Inflammatory macrophage treated with lipopolysaccharide for 4 hours (primary cell): ENCODE measurements at regions not wholly inside any gene's neighbourhood (a gene's known extent, or its start where the extent isn't known, plus 50 kb on each side); places are given as distances from the start of the nearest gene placed in this dataset.

ENCODE experiments used
- DNase-seq: peaks from one replicate; pipeline ENCODE4 v3.0.0-alpha.2; 2020

DNA sequence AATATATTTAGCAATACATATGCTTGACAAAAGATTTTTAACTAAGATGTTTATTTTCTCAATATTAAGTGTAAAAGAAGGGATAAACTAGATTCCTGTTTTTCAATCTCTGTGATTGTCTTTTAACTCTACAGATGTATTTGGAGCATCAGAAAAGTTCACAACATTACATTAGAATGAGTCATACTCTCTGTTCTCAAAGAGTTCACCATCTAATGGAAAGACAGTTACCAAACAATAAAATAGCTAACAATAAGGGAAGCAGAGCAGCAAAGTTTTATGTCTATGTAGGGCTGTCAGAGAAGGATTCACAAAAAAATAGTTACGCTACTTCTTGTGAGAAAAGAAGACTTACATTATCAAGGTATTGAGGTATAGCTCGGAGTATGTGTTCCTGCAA, 109.2 kb upstream of the MAP2 start:
- DNase-seq, result no peak

DNA sequence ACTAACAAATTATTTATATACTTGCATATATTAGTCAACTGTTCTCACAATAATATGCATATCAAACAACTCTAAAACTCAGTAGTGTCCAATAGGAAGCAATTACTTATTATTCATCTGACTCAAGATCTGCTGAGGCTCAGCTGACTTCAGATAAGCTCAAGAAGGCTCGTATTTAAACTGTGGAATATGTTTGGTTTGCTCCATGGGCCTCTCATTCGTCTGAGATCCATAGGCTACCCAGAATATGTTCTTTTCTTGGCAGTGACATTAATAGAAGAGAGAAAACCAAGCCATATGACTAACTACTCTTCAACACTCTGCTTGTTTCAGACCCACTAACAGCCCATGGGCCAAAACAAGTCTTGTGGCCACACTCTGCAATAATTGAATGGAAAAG, 107.7 kb upstream of the MAP2 start:
- no peak for DNase-seq

DNA sequence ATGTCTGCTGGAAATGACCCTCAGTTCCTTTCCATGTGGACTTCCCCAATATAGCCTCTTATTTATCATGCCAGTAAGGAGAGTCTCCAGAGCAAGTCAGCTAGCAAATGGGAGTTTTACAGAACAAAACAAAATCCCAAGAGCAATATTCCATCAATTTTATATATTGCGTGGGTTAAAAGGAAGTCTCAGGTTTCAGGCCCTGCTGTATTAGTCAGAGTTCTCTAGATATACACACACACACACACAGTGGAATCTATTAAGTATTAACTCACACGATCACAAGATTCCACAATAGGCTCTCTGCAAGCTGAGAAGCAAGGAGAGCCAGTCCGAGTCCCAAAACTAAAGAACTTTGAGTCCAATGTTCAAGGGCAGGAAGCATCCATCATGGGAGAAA, 102.8 kb upstream of the MAP2 start:
- no peak for DNase-seq

DNA sequence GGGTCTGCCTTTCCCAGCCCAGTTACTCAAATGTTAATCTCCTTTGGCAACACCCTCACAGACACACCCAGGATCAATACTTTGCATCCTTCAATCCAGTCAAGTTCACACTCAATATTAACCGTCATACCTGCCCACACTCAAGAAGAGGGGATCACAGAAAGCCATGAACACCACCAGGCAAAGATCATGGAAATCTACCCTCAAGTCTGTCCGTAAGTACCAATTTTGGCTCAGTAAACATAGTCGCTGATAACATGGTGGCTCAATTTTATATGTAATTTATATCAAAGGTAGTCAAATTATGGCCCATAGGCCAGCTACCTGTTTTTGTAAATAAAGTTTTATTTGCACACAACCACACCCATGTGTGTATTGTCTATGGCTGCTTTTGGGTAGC, 102.3 kb upstream of the MAP2 start:
- DNase-seq, result no peak

DNA sequence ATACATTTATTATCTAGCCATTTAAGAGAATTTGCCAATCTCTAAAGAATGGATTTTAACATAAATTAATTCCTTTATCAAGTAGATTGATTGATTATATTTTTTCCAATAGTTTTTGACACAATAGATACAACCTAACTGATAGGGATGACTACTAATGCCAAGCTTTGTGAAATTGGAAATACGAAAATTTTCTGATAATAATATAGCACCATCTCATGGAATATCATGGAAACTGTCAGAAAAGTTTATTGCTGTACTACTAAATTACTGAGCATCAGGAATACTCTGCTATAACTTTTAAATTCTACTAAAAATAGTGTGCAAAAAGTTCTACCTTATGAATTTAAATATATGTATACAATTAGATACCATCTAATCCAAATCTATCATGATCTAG, 101.8 kb upstream of the MAP2 start:
- no peak for DNase-seq

DNA sequence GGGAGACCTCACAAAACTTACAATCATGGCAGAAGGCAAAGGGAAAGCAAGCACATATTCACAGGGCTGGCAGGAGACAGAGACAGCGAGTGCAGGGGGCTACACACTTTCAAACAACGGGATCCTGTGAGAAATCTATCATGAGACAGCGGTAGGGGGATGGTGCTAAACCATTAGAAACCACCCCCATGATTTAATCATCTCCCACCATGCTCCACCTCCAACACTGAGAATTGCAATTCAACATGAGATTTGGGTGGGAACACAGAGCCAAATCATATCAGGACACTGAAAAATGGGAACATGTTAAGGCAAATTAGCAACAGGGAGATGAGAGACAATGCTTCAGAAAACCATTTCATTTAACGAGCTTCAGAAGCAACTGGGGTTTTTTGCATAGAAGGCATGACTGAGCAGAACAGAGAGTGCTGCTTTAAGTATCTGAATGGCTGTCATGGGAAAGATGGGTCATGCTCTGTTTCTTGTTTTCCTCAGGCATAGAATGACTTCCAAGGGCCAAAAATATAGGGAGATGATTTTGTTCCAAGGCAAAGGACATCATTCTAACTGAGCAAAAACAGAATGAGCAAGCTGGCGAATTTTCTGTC, 100.8 kb upstream of the MAP2 start:
- no peak for DNase-seq

DNA sequence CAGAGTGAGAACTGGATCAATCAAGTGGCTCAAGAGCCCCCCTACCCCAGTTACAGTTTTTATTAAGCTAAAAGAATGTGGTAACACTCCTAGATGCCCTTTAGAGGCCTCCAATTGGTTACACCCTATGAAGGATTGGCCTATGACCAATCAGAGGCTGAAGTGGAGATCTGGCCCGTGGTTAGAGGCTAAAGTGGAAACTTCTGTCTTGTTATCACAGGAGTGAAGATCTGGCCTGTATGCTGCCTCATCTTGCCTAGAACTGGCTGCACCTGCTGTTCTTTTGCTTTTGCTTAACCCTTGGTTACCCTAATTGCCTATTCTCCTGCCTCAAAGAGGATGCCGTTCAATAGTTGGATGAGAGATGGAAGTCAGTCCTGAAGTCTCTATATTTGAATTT, 100.1 kb upstream of the MAP2 start:
- no peak for DNase-seq

DNA sequence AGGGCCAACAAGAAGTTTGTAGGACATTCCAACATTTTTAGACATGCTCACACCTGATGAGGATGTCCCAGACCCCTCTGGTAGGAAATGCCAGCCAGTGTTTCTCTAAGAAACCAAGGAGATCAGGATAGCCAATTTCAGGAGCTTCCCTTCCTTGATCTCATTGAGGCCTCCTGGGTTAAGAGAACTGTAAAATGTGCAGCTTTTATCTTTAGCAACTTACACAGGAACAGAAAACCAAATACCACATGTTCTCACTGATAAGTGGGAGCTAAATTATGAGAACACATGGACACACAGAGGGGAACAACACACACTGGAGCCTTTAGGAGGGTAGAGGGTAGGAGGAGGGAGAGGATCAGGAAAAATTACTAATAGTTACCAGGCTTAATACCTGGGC, 99.6 kb upstream of the MAP2 start:
- no peak for DNase-seq

DNA sequence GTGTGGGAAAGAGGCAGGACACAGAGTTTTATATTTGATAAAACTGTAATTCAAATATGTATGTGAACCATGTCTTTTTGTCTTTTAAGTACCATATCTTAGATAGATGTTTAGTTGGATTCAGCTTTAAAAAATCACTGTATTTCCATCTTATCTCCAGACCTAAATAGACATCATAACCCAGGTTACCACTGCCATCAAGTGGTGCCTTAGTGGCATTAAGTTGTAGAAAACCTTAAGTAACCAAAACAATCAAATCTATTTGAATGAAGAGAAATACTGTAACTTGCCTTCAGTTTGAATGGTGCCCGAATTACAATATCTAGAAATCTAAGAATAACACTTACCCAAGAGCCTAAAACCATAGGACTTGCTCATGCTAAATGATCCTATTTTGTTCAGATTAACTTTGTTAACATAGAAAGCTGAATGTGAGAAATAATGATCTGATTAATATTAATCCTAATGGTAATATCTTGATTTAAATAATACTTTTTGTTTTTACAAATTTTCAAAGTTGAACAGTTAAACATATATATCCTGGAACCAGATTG, 92.5 kb upstream of the MAP2 start:
- peak; percentile 10 for DNase-seq

DNA sequence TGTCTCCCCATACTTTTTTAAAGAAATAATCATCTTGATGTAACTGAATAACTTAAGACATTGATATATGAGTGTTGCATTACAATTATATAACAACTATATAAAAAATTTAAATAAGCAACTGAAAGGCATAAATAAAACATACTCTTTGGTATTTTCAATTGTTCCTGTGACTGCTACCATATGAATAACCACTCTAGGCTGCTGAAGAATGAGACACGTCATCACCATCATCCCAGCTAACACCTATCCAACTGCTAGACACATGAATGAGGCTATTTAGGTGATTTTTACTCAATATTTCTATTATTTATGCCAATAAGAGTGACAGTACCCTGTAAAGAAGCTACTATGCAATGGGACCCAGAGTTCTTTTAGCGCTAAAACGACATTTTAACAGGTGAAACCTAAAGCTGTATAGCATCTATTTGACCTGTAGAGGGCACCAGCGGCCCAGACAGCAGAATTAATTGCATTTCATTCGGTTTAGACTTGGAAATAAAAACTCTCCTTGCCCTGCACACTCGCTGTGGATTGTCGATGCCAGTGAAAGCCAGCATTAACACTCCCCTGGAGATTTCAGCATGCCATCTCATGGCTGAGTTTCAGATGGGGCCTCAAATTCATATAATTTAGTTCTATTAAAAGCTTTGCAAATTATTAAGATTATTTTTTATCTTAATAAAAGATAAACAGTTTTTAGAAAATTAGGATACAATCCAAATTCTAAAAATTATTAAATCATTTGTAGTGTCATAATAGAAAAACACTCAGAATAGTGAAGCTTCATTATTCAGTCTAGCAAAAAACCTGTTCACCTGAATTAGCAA, 89.4 kb upstream of the MAP2 start:
- peak; percentile 46 for DNase-seq

DNA sequence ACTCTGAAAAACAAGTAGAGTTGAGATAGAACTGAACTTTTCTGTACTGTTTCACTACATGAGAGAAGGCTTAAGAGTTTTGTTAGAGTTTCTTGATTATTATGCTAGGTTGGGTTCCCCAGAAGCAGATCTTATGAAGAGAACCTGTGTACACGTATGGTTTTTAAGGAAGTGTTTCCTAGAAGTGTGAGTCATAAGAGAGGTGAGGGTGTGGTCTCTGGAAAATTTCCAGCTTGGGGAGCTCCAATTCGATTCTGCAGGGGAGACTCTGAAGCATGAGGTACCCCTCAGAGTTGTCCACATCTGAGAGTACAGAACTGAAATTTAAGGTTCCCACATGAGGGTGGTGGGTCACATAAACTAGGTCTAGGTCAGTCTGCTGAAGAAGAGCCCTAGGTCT, 83.3 kb upstream of the MAP2 start:
- no peak for DNase-seq

DNA sequence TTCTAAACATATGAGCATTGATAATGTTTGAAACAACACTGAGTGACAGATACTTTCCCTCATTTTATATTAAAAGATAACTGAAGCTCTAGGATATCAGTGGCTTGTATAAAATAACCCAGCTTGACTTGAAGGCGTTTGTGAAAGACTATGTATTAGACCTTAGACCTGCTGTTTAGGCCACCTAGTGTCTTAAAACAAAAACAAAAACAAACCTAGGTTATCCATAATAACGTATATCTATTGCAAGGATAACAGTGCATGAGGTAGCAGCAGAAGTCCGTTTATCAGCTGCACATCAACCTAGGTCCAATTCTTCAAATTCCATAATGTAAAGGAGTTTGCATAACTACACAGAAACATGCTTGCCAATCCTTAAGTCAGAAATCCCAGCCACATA, 79.5 kb upstream of the MAP2 start:
- DNase-seq, result no peak

DNA sequence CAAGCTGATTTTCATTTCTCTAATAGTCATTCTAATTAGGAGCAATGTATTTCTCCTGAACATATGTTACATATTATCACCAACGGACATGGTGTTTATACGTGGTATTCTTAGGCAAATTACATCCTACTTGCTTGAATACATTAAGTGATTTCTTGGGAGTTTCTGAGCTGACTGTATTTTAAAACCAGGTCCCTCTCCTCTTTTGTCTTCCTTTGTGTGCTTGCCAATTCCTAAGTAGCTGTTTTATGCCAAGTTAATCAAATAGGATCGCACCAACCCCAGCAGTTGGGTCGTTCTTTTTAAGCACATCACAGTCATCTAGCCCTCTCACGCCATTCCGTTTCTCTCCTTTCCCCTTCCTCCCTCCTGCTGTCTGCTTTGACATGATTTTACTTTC, 75.4 kb upstream of the MAP2 start:
- no peak for DNase-seq

DNA sequence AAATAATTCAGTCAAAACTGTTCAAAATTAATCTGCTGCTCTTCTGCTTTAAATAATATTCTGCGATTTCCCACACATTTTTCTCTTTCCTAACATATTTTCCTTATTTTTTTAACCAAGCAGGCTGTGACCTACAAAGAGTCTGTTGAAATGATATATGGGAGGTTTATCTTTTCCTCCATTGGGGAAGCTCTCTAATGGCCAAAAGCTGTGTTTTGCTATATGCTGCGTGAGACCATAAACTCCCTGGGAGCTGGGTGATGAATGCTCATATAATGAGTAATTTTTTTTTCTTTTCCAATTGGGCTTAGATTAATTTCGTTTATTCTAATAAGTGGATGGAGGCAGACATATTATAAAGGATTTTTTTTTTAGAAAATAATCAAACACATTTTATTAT, 72.2 kb upstream of the MAP2 start:
- no peak for DNase-seq

DNA sequence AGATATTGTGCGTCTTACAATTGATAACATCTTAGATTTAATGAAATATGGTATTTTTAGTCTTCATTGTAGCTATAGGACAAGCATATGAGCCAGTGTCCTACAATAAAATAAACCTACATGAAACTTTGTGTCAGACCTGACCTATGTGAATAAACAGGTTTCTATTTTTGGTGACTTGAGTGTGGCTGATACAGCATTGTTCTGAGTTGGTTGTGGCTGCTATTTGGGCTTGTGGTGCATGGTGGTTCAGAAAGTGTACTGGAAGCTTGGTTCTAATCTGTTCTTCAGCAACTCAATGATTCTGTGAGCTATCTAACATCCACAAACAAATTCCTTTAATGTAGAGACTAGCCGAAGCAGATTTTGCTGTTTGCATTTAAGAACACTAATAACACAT, 64.9 kb upstream of the MAP2 start:
- DNase-seq, result no peak

DNA sequence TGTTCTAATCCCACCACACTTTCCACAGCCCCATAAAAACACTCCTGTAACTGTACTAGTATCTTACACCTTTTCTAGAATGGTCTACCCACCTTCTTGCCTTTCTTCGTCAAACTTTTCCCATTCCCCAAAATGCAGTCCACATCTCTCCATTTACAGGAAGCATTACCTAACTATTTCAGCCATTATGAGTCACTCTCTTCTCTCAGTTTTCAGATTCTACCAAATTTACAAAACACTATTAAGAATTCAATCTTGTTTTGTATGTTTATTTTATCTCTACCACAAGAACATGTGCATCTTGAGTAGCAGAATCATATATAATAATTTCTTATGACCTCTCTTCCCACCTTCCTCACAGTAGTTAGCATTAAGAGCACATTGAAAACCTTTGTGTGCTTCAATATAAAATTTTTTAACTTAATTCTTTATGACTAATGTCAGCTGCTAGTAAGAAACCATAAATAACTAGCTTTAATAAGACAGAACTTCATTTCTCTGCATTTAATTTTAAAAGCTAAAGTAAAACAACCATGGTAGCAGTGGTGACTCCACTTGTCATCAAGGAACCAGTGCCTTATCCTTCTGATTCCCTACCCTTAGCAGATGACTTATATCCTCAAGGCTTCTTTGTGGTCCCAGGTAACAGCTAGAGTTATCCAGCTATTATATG, 56.6 kb upstream of the MAP2 start:
- no peak for DNase-seq

DNA sequence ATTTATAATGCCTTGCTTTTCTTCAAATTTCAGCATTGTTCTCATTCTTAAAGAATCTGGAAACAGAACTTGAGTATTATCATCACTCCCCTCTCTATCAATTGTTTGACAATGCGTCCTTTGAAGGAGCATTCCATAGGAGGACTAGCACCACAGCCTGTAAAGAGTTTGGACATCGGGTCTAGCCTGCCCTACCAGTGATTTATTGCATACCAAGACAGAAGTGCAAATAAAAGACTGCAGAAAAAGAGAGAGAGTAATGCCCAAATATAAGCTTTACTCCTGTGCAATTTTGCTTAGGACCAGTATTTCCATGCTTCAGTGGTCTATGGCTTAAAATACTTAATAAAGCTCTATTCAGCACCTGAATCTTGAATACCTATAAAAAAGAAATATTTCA, 55.4 kb upstream of the MAP2 start:
- no peak for DNase-seq

DNA sequence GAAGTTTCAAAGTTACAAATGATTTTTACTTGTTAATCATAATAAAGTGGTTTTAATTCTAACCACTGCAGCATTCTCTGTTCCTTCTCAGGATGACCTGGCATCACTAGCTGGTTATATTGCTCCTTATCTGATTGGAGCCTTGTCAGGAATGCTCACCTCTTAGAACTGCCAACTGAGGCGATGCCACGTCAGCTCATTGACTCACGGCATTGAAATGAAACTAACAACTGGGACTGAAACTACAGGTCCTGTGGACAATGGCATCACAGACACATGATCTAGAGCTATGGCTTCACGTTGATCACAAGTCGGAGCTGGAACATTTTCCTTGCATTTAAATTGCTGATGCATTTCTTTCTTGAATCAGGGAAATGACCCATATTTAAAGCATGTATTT, 54.9 kb upstream of the MAP2 start:
- DNase-seq, result peak; percentile 38

DNA sequence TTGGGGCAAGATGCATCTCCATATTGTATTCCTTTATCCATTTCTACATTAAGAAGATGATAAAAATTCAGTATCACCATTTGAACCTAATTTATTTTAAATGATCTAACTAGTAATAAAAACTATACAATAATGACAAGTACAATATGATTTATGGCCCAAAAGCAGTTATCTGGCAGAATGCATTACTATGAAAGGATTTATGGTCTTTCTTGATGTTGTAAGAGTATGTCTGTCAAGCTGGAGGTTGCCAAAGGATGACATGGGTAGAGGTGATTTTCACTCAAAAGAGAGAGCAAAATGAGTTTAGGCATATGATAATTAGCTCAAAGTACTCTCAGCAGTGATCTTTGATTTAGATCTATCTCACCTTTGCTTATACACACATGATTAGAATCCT, 54.2 kb upstream of the MAP2 start:
- no peak for DNase-seq

DNA sequence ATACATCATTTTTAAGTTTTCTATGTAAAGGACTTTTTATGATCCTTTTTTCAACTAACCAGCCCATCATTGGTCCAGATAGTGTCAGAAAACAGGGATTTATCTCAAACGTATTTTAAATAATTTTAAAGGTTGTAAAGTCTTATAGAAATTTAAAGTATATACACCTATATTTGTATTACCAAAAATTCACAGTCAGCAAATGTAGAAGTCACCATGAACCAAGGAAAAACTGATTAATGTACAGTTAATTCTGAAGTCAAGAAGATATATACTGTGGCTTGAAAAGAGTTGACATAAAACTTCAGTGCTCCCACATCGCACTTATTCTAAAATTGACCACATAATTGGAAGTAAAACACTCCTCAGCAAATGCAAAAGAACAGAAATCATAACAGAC, 52.4 kb upstream of the MAP2 start:
- no peak for DNase-seq
